ENCODE measurements at regions not wholly inside any gene's neighbourhood (a gene's known extent, or its start where the extent isn't known, plus 50 kb on each side); places are given as distances from the start of the nearest gene placed in this dataset.

DNA sequence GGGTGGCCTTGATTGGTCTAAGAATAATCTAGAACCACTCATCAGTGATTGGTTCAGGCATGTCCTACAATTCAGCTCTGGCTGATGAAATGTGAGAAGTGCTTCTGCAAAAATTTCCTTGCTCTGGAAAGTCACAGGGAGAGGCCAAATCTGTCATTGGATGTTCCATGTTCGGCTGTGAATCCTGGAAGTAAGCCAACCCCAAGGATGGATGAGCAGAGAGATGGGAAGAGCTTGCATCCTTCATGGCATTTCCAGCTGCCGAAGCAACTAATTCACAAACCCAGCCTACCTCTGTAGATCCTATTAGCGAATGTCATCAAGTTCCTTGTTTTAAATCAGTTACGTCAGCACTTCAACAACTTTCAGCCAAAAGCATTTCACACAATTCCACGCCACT is 187.2 kb upstream of the SOX4 start:
- TF ChIP-seq, protein P1, sequence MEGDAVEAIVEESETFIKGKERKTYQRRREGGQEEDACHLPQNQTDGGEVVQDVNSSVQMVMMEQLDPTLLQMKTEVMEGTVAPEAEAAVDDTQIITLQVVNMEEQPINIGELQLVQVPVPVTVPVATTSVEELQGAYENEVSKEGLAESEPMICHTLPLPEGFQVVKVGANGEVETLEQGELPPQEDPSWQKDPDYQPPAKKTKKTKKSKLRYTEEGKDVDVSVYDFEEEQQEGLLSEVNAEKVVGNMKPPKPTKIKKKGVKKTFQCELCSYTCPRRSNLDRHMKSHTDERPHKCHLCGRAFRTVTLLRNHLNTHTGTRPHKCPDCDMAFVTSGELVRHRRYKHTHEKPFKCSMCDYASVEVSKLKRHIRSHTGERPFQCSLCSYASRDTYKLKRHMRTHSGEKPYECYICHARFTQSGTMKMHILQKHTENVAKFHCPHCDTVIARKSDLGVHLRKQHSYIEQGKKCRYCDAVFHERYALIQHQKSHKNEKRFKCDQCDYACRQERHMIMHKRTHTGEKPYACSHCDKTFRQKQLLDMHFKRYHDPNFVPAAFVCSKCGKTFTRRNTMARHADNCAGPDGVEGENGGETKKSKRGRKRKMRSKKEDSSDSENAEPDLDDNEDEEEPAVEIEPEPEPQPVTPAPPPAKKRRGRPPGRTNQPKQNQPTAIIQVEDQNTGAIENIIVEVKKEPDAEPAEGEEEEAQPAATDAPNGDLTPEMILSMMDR (IDR thresholded peaks at IDR 0.05; ENCODE audit: insufficient read depth, low read length) = no peak
- TF ChIP-seq POLR2AphosphoS5 (IDR thresholded peaks at IDR 0.05; ENCODE audit: low read depth) = no peak
- TF ChIP-seq, protein P2, sequence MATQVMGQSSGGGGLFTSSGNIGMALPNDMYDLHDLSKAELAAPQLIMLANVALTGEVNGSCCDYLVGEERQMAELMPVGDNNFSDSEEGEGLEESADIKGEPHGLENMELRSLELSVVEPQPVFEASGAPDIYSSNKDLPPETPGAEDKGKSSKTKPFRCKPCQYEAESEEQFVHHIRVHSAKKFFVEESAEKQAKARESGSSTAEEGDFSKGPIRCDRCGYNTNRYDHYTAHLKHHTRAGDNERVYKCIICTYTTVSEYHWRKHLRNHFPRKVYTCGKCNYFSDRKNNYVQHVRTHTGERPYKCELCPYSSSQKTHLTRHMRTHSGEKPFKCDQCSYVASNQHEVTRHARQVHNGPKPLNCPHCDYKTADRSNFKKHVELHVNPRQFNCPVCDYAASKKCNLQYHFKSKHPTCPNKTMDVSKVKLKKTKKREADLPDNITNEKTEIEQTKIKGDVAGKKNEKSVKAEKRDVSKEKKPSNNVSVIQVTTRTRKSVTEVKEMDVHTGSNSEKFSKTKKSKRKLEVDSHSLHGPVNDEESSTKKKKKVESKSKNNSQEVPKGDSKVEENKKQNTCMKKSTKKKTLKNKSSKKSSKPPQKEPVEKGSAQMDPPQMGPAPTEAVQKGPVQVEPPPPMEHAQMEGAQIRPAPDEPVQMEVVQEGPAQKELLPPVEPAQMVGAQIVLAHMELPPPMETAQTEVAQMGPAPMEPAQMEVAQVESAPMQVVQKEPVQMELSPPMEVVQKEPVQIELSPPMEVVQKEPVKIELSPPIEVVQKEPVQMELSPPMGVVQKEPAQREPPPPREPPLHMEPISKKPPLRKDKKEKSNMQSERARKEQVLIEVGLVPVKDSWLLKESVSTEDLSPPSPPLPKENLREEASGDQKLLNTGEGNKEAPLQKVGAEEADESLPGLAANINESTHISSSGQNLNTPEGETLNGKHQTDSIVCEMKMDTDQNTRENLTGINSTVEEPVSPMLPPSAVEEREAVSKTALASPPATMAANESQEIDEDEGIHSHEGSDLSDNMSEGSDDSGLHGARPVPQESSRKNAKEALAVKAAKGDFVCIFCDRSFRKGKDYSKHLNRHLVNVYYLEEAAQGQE (IDR thresholded peaks at IDR 0.05; ENCODE audit: insufficient replicate concordance, low read depth) = no peak
- no peak for TF ChIP-seq GABPA (IDR thresholded peaks at IDR 0.05; ENCODE audit: low read depth)

All from HL-60 (cell line).